Peyer's patch (tissue), 4 donors: ENCODE measurements at regions not wholly inside any gene's neighbourhood (a gene's known extent, or its start where the extent isn't known, plus 50 kb on each side); places are given as distances from the start of the nearest gene placed in this dataset.
"Not testable (repeated sequence)": the region's sequence is repeated elsewhere in the genome, so short reads cannot be mapped to it uniquely, and the experiment has no call there.

ENCODE experiments used
- DNase-seq, 3 donors: peaks; one replicate each; pipeline ENCODE4 v3.0.0-alpha.2; 2017 to 2019
- H3K27ac ChIP-seq, 4 donors: fragments of 200-600 bp; sonication (generic); one replicate each; pipeline ENCODE4 v1.5.1; 2016 to 2019
- H3K27me3 ChIP-seq, 2 donors: fragments of 200-600 bp; sonication (generic); one replicate each; pipeline ENCODE4 v1.5.1; 2019
- H3K36me3 ChIP-seq, 3 donors: fragments of 200-600 bp; sonication (generic); one replicate each; pipeline ENCODE4 v1.5.1; 2016 to 2019
- H3K4me1 ChIP-seq, 4 donors: fragments of 200-600 bp; sonication (generic); one replicate each; pipeline ENCODE4 v1.5.1; 2016 to 2019
- H3K4me3 ChIP-seq, 4 donors: fragments of 200-600 bp; sonication (generic); 1 replicate in 3 of 4; 2 replicates in 1 of 4; pipeline ENCODE4 v1.5.1; 2016 to 2019; ENCODE audit warnings: mild to moderate bottlenecking in 1 of 4
- H3K9me3 ChIP-seq, 4 donors: fragments of 200-600 bp; sonication (generic); one replicate each; pipeline ENCODE4 v1.5.1; 2016 to 2019; ENCODE audit warnings: mild to moderate bottlenecking in 1 of 4
- CTCF ChIP-seq, 6 experiments: fragments of 450-650 bp in 4 of 6; fragments of 200-600 bp in 2 of 6; sonication (generic) in 1 of 6; IDR thresholded peaks; one replicate each; pipeline ENCODE4 v1.5.1; 2017 to 2019; ENCODE audit warnings: antibody characterized with exemption in 6 of 6, mild to moderate bottlenecking in 3 of 6, moderate library complexity in 1 of 6
- POLR2A ChIP-seq, 2 donors: fragments of 450-650 bp; IDR thresholded peaks; one replicate each; pipeline ENCODE4 v1.5.1; 2017; ENCODE audit warnings: antibody characterized with exemption in 2 of 2, mild to moderate bottlenecking in 2 of 2, moderate library complexity in 2 of 2

GRCh38 chr7:46755120-46756034, 826.5 kb downstream of the TNS3 start:
- no peak overlapping the region for H3K4me3 ChIP-seq
- no peak overlapping the region for H3K27ac ChIP-seq
- H3K27me3 ChIP-seq: no peaks in the 10 kb centered on the region
- DNase-seq: no peak
- H3K4me1 ChIP-seq: no peaks in the 10 kb centered on the region
- TF ChIP-seq POLR2A (IDR thresholded peaks at IDR 0.05): no peak
- TF ChIP-seq CTCF (IDR thresholded peaks at IDR 0.05): no peak
- H3K9me3 ChIP-seq: no peaks in the 10 kb centered on the region
- H3K36me3 ChIP-seq: no peaks in the 10 kb centered on the region

GRCh38 chr7:46754140-46754720, 827.7 kb downstream of the TNS3 start:
- DNase-seq: no peak
- no peak overlapping the region for H3K27ac ChIP-seq
- H3K9me3 ChIP-seq: no peaks in the 10 kb centered on the region
- H3K36me3 ChIP-seq: no peaks in the 10 kb centered on the region
- H3K27me3 ChIP-seq: no peaks in the 10 kb centered on the region
- H3K4me3 ChIP-seq: no peak overlapping the region
- no peaks in the 10 kb centered on the region for H3K4me1 ChIP-seq
- TF ChIP-seq CTCF (IDR thresholded peaks at IDR 0.05) (no peak), POLR2A (IDR thresholded peaks at IDR 0.05) (no peak)

GRCh38 chr7:46753662-46754061, 828.2 kb downstream of the TNS3 start:
- no peak for TF ChIP-seq POLR2A (IDR thresholded peaks at IDR 0.05)
- no peak for TF ChIP-seq CTCF (IDR thresholded peaks at IDR 0.05)

GRCh38 chr7:46752881-46753366, 829.0 kb downstream of the TNS3 start:
- no peaks in the 10 kb centered on the region for H3K36me3 ChIP-seq
- no peaks in the 10 kb centered on the region for H3K4me1 ChIP-seq
- H3K27ac ChIP-seq: no peak overlapping the region
- H3K4me3 ChIP-seq: no peak overlapping the region
- DNase-seq: no peak
- H3K27me3 ChIP-seq: no peaks in the 10 kb centered on the region
- H3K9me3 ChIP-seq: no peaks in the 10 kb centered on the region
- no peak for TF ChIP-seq POLR2A (IDR thresholded peaks at IDR 0.05)
- TF ChIP-seq CTCF (IDR thresholded peaks at IDR 0.05): no peak

More at GRCh38 chr7:46753662-46754061, 828.2 kb downstream of the TNS3 start:
- Histone ChIP-seq H3K36me3 (no peaks in the 10 kb centered on the region), H3K27ac (no peak overlapping the region), H3K4me1 (no peaks in the 10 kb centered on the region), H3K9me3 (no peaks in the 10 kb centered on the region), H3K27me3 (no peaks in the 10 kb centered on the region), H3K4me3 (no peak overlapping the region)
- no peak for DNase-seq

GRCh38 chr7:46751927-46752723, 829.8 kb downstream of the TNS3 start:
- H3K4me3 ChIP-seq, H3K27me3 ChIP-seq, H3K9me3 ChIP-seq, H3K27ac ChIP-seq, H3K4me1 ChIP-seq, H3K36me3 ChIP-seq, DNase-seq: not testable (repeated sequence)
